GM12878 (cell line): ENCODE measurements at regions not wholly inside any gene's neighbourhood (a gene's known extent, or its start where the extent isn't known, plus 50 kb on each side); places are given as distances from the start of the nearest gene placed in this dataset.

Experiments
- ATAC-seq: fragments of 200-7000 bp; cut with Tn5 transposase; 3 replicates; pipeline ENCODE4 v1.9.1; 2020; ENCODE audit warnings: mild to moderate bottlenecking, moderate library complexity
- BruUV-seq: library from RNA; stranded (reverse); fragments of 400-500 nt; replicated peaks from 2 replicates; lab custom pipeline; 2021; lab: Mats Ljungman, UMichigan
- CTCF ChIA-PET: fragments of 300-600 bp; sonication (Branson Sonifier 250); formaldehyde crosslinking; extraction: SDS; loops from one replicate; lab custom pipeline; 2021; ENCODE audit warnings: inconsistent platforms; lab: Yijun Ruan, JAX
- POLR2A ChIA-PET: fragments of 350-600 bp; formaldehyde crosslinking; extraction: SDS; loops from one replicate; lab custom pipeline; 2021; ENCODE audit warnings: inconsistent platforms; lab: Charles Lee
- RAD21 ChIA-PET: fragments of 300-600 bp; sonication (Branson Sonifier 250); formaldehyde crosslinking; loops from one replicate; lab custom pipeline; 2023; ENCODE audit warnings: antibody characterized with exemption; ENCODE audit not compliant: unreplicated experiment; lab: Charles Lee
- SMC1A ChIA-PET: fragments of 300-600 bp; sonication (Branson Sonifier 250); formaldehyde crosslinking; loops from one replicate; lab custom pipeline; 2023; ENCODE audit not compliant: unreplicated experiment, uncharacterized antibody; lab: Charles Lee
- DNase-seq: peaks from one replicate; pipeline ENCODE4 v3.0.0-alpha.2; 2011; ENCODE audit warnings: low read depth, low spot score
- FAIRE-seq: peaks from 3 replicates; lab custom pipeline; 2011; peaks lifted over from hg19 to GRCh38; lab: Jason Lieb, UNC
- H2AFZ ChIP-seq: 2 replicates; pipeline ENCODE4 v1.6.0; 2011; ENCODE audit warnings: low read depth, low read length, control low read depth; ENCODE audit not compliant: control insufficient read depth
- H3K27ac ChIP-seq: 2 replicates; pipeline ENCODE4 v1.5.1; 2011; ENCODE audit warnings: control low read depth; ENCODE audit not compliant: control insufficient read depth, insufficient read depth
- H3K27me3 ChIP-seq, 2 experiments: replicated peaks in 1 of 2; 2 replicates each; pipeline versions ENCODE4 v1.6.0 to v1.6.1; 2011; ENCODE audit warnings: low read length in 1 of 2; ENCODE audit not compliant: control insufficient read depth in 2 of 2, insufficient read depth in 2 of 2
- H3K36me3 ChIP-seq, 2 experiments: 2 replicates each; pipeline ENCODE4 v1.5.1; 2011; ENCODE audit warnings: low read length in 1 of 2; ENCODE audit not compliant: control insufficient read depth in 2 of 2, insufficient read depth in 2 of 2
- H3K4me1 ChIP-seq: 2 replicates; pipeline ENCODE4 v1.6.1; 2011; ENCODE audit warnings: mild to moderate bottlenecking, low read length, moderate library complexity, mixed read lengths; ENCODE audit not compliant: control insufficient read depth, insufficient read depth
- H3K4me2 ChIP-seq: 2 replicates; pipeline ENCODE4 v1.6.0; 2011; ENCODE audit warnings: control low read depth; ENCODE audit not compliant: control insufficient read depth, insufficient read depth
- H3K4me3 ChIP-seq: fragments of 200-600 bp; sonication (generic); 2 replicates; pipeline ENCODE4 v1.5.1; 2016
- H3K79me2 ChIP-seq: 2 replicates; pipeline ENCODE4 v1.6.0; 2011; ENCODE audit warnings: low read length; ENCODE audit not compliant: control insufficient read depth, insufficient read depth
- H3K9ac ChIP-seq: 2 replicates; pipeline ENCODE4 v1.8.0; 2011; ENCODE audit warnings: low read length, control low read depth, mixed read lengths; ENCODE audit not compliant: control insufficient read depth, insufficient read depth
- H3K9me3 ChIP-seq: replicated peaks from 3 replicates; pipeline ENCODE4 v1.5.1; 2011; ENCODE audit warnings: mild to moderate bottlenecking, low read length; ENCODE audit not compliant: control insufficient read depth, insufficient read depth
- H4K20me1 ChIP-seq: 2 replicates; pipeline ENCODE4 v1.6.0; 2011; ENCODE audit not compliant: control insufficient read depth, insufficient read depth
- BACH1 ChIP-seq: fragments of 450-650 bp; IDR thresholded peaks from 2 replicates; pipeline ENCODE4 v1.6.1; 2017; ENCODE audit warnings: mild to moderate bottlenecking, borderline replicate concordance
- CREM ChIP-seq: IDR thresholded peaks from 2 replicates; pipeline ENCODE4 v1.6.1; 2014; ENCODE audit warnings: antibody characterized with exemption, low read depth
- HDGF ChIP-seq: fragments of 450-650 bp; IDR thresholded peaks from 2 replicates; pipeline ENCODE4 v1.6.1; 2016; ENCODE audit warnings: antibody characterized with exemption
- KDM1A ChIP-seq: fragments of 200-600 bp; sonication (generic); IDR thresholded peaks from 2 replicates; pipeline ENCODE4 v1.6.1; 2016; ENCODE audit warnings: borderline replicate concordance
- LARP7 ChIP-seq: fragments of 450-650 bp; IDR thresholded peaks from 2 replicates; pipeline ENCODE4 v1.6.1; 2017; ENCODE audit warnings: mild to moderate bottlenecking
- NFXL1 ChIP-seq: fragments of 450-650 bp; IDR thresholded peaks from 2 replicates; pipeline ENCODE4 v1.6.1; 2017; ENCODE audit warnings: antibody characterized with exemption, mild to moderate bottlenecking, borderline replicate concordance
- POLR2AphosphoS2 ChIP-seq: IDR thresholded peaks from 2 replicates; pipeline ENCODE4 v1.6.1; 2011; ENCODE audit warnings: low read depth, mild to moderate bottlenecking, low read length, improper control_type of control experiment, moderate library complexity
- WGBS: methylation state at CpG from one replicate; pipeline ENCODE4 v1.1.6; 2016; ENCODE audit warnings: low lambda C conversion rate; ENCODE audit not compliant: insufficient replicate concordance, insufficient coverage; ENCODE audit errors: missing lambda C conversion rate; 5-methylcytosine and 5-hydroxymethylcytosine counted together
- in situ Hi-C: fragments of 300-500 bp; cut with MboI; formaldehyde crosslinking; loops from 9 replicates; pipeline ENCODE4 v1.14.3; 2018; ENCODE audit warnings: mixed read lengths
- intact Hi-C: fragments of 100-400 bp; cut with micrococcal nuclease; formaldehyde crosslinking; loops from one replicate; pipeline ENCODE4 v1.14.2; 2022; ENCODE audit not compliant: unreplicated experiment
- TF ChIP-seq, protein P1 (sequence below): fragments of 450-650 bp; IDR thresholded peaks from 2 replicates; pipeline ENCODE4 v1.6.1; 2017; ENCODE audit warnings: mild to moderate bottlenecking
- TF ChIP-seq, protein P2 (sequence below): IDR thresholded peaks from 2 replicates; pipeline ENCODE4 v1.6.1; 2012; ENCODE audit warnings: low read length, inconsistent platforms

DNA sequence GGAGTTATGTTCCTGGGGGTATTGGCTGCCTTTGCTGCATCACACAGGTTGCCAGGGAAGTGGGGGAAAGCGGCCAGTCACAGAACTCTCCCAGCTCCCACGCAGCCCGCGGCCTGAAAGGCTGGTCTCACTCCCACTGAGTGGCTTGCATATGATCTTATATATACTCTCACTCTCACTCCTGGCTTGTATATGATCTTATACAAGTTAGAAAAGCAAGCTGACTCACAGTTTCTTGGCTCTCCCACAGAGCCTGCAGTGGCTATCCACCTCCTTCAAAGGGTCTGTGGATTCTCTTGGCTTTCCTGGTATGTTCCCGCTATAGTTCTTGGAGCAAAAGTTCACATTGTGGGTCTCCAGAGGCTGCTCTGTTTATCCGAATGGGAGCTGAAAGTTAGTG lies 833.5 kb upstream of the GALNTL6 start:
- Histone ChIP-seq H3K27ac (no peak overlapping the region), H3K4me1 (no peaks in the 10 kb centered on the region), H3K9ac (no peak overlapping the region), H3K27me3 (no peaks in the 10 kb centered on the region), H3K79me2 (no peaks in the 10 kb centered on the region), H3K4me2 (no peak overlapping the region), H2AFZ (no peak overlapping the region), H3K36me3 (no peaks in the 10 kb centered on the region), H4K20me1 (no peaks in the 10 kb centered on the region), H3K9me3 (no peaks in the 10 kb centered on the region), H3K4me3 (no peak overlapping the region)
- ChIA-PET RAD21 (no interaction called here), POLR2A (no interaction called here), CTCF (interaction anchor here (1.6 kb wide), 1 partner anchor 11 kb away, joined by 6 read pairs; no protein-coding TSS in a partner anchor), SMC1A (interaction anchor here (0.9 kb wide), 1 partner anchor 12 kb away, joined by 3 read pairs; no protein-coding TSS in a partner anchor)
- DNase-seq (no peak), ATAC-seq (no peak), FAIRE-seq (no peak)
- intact Hi-C loops, result no loop called here
- BruUV-seq, result no TSS peak
- WGBS, result 65% methylated on average over 5 of the region's 6 CpGs
- TF ChIP-seq KDM1A, result no peak
- no peak for TF ChIP-seq LARP7
- TF ChIP-seq, protein P1, sequence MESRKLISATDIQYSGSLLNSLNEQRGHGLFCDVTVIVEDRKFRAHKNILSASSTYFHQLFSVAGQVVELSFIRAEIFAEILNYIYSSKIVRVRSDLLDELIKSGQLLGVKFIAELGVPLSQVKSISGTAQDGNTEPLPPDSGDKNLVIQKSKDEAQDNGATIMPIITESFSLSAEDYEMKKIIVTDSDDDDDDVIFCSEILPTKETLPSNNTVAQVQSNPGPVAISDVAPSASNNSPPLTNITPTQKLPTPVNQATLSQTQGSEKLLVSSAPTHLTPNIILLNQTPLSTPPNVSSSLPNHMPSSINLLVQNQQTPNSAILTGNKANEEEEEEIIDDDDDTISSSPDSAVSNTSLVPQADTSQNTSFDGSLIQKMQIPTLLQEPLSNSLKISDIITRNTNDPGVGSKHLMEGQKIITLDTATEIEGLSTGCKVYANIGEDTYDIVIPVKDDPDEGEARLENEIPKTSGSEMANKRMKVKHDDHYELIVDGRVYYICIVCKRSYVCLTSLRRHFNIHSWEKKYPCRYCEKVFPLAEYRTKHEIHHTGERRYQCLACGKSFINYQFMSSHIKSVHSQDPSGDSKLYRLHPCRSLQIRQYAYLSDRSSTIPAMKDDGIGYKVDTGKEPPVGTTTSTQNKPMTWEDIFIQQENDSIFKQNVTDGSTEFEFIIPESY, result no peak
- TF ChIP-seq, protein P2, sequence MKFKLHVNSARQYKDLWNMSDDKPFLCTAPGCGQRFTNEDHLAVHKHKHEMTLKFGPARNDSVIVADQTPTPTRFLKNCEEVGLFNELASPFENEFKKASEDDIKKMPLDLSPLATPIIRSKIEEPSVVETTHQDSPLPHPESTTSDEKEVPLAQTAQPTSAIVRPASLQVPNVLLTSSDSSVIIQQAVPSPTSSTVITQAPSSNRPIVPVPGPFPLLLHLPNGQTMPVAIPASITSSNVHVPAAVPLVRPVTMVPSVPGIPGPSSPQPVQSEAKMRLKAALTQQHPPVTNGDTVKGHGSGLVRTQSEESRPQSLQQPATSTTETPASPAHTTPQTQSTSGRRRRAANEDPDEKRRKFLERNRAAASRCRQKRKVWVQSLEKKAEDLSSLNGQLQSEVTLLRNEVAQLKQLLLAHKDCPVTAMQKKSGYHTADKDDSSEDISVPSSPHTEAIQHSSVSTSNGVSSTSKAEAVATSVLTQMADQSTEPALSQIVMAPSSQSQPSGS, result no peak
- no peak for TF ChIP-seq BACH1
- TF ChIP-seq NFXL1, result no peak
- TF ChIP-seq POLR2AphosphoS2, result no peak
- no peak for TF ChIP-seq HDGF
- no peak for TF ChIP-seq CREM
- TF ChIP-seq, all 136 proteins: peak for 0
- in situ Hi-C loops, result no loop called here
